ENCODE measurements at regions not wholly inside any gene's neighbourhood (a gene's known extent, or its start where the extent isn't known, plus 50 kb on each side); places are given as distances from the start of the nearest gene placed in this dataset.

DNA sequence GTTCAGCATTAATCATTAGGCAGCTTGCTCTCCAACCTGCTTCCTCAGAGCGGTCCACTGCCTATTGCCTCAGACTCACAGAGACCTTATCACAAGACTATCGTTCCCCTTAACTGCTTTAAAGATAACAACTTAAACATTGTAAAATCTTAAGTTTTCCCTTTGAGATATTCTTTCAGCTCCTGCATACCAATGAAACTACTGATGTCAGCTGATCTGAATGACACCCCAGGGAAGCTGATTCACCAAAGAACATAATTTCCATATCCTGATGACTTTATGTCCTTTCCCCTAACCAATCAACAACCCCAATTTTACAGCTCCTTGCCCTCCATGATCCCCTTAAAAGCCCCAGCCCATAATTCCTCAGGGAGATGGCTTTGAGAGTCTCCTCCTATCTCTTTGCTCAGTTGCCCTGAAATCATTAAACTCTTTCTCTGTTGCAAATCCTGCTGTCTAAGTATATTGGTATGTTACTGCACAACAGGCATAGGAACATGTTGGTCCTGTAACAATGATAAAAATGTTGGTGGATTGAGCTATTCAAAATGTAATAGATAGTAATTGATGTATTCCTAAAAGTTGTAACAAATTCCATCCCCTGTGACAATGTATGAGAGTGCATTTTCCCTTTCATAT is 621.4 kb upstream of the RGS18 start:
- no peak for DNase-seq
- no peaks in the 10 kb centered on the region for H3K27me3 ChIP-seq
- TF ChIP-seq CTCF (IDR thresholded peaks at IDR 0.05) = no peak
- intact Hi-C loops (cut with DNase I) = no loop called here
- H3K4me3 ChIP-seq = no peak overlapping the region
- no peak overlapping the region for H3K9ac ChIP-seq (ENCODE audit: low read depth in 2 of 2, low read length in 2 of 2)
- no peaks in the 10 kb centered on the region for H3K9me3 ChIP-seq
- H3K27ac ChIP-seq = no peak overlapping the region
- no peaks in the 10 kb centered on the region for H3K36me3 ChIP-seq
- no peaks in the 10 kb centered on the region for H3K4me1 ChIP-seq

- DNase-seq = no peak
- H3K4me3 ChIP-seq = no peak overlapping the region
- no peak overlapping the region for H3K27ac ChIP-seq
- no peak for TF ChIP-seq CTCF (IDR thresholded peaks at IDR 0.05)
- no peaks in the 10 kb centered on the region for H3K4me1 ChIP-seq
- intact Hi-C loops (cut with DNase I) = no loop called here
- H3K36me3 ChIP-seq = no peaks in the 10 kb centered on the region
- H3K9me3 ChIP-seq = no peaks in the 10 kb centered on the region
- no peak overlapping the region for H3K9ac ChIP-seq (ENCODE audit: low read depth in 2 of 2, low read length in 2 of 2)
- no peaks in the 10 kb centered on the region for H3K27me3 ChIP-seq
Observed at GRCh38 chr1:191541758-191542157, 616.5 kb upstream of the RGS18 start.

DNA sequence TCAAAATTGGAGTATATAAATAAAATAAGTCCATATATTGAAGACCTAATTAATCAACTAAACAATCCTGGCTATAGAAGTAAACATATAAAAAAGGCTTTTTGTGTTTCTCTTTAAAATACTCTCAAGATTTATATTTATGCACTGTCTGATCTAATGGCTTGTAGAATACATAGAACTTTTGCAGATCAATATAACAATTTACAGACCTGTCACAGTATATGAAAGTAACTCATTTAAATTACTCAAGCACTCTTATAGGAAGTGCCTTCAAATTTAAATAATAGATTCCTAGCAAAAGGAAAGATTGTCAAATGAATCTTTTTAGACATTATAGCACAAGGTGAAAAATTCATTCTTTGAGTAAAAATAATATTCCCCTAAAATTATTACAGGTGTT is 615.8 kb upstream of the RGS18 start:
- DNase-seq = no peak
- Histone ChIP-seq H3K27ac (no peak overlapping the region), H3K9me3 (no peaks in the 10 kb centered on the region), H3K4me3 (no peak overlapping the region), H3K36me3 (no peaks in the 10 kb centered on the region), H3K27me3 (no peaks in the 10 kb centered on the region), H3K4me1 (no peaks in the 10 kb centered on the region), H3K9ac (ENCODE audit: low read depth in 2 of 2, low read length in 2 of 2) (no peak overlapping the region)
- intact Hi-C loops (cut with DNase I) = no loop called here
- no peak for TF ChIP-seq CTCF (IDR thresholded peaks at IDR 0.05)

- H3K4me1 ChIP-seq = no peaks in the 10 kb centered on the region
- H3K9ac ChIP-seq (ENCODE audit: low read depth in 2 of 2, low read length in 2 of 2) = no peak overlapping the region
- no peak for TF ChIP-seq CTCF (IDR thresholded peaks at IDR 0.05)
- no peak overlapping the region for H3K4me3 ChIP-seq
- no peaks in the 10 kb centered on the region for H3K9me3 ChIP-seq
- intact Hi-C loops (cut with DNase I) = no loop called here
- H3K27me3 ChIP-seq = no peaks in the 10 kb centered on the region
- no peak for DNase-seq
- no peak overlapping the region for H3K27ac ChIP-seq
- no peaks in the 10 kb centered on the region for H3K36me3 ChIP-seq
Observed at GRCh38 chr1:191546803-191547202, 611.5 kb upstream of the RGS18 start.

GRCh38 chr1:191551019-191551418 is 607.2 kb upstream of the RGS18 start:
- H3K27ac ChIP-seq = no peak overlapping the region
- no peak overlapping the region for H3K9ac ChIP-seq (ENCODE audit: low read depth in 2 of 2, low read length in 2 of 2)
- no peaks in the 10 kb centered on the region for H3K4me1 ChIP-seq
- TF ChIP-seq CTCF (IDR thresholded peaks at IDR 0.05) = no peak
- H3K36me3 ChIP-seq = no peaks in the 10 kb centered on the region
- H3K4me3 ChIP-seq = no peak overlapping the region
- no peaks in the 10 kb centered on the region for H3K9me3 ChIP-seq
- intact Hi-C loops (cut with DNase I) = no loop called here
- H3K27me3 ChIP-seq = no peaks in the 10 kb centered on the region
- no peak for DNase-seq

Data from colonic mucosa (tissue), 4 donors.